Erythroblast (primary cell): ENCODE measurements at regions not wholly inside any gene's neighbourhood (a gene's known extent, or its start where the extent isn't known, plus 50 kb on each side); places are given as distances from the start of the nearest gene placed in this dataset.

ENCODE experiments used
- GATA1 ChIP-seq: IDR thresholded peaks from 2 replicates; pipeline ENCODE4 v1.6.1; 2011; ENCODE audit warnings: low read depth, mild to moderate bottlenecking, control low read depth, low read length, moderate library complexity
- POLR2A ChIP-seq: IDR thresholded peaks from 2 replicates; pipeline ENCODE4 v1.6.1; 2011; ENCODE audit warnings: mild to moderate bottlenecking, low read length

DNA sequence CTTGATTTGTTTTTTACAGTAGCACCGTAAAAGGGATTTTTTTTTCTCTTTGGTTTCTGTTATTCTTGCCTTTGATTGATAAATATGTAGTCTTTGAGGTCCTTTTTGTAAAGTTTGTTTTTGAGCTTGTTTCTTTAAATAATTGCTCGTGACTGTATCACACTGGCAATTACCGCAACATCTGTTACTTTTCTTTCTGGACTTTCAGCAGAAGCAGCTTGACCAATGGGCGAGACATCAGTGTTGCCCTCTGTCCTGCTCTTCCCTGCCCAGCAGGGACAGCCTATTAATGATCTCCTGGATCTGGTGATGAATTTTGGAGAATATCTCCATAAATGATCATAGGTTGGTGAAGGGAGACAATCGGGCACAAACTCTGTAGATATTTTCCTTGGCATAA is 74.9 kb downstream of the TDRD15 start:
- TF ChIP-seq POLR2A: no peak
- TF ChIP-seq GATA1: no peak
